Esophagus squamous epithelium (tissue), 4 donors: ENCODE measurements at regions not wholly inside any gene's neighbourhood (a gene's known extent, or its start where the extent isn't known, plus 50 kb on each side); places are given as distances from the start of the nearest gene placed in this dataset.

Experiments
- CTCF ChIP-seq, 6 experiments: fragments of 450-650 bp in 4 of 6; fragments of 200-600 bp in 2 of 6; sonication (generic) in 2 of 6; IDR thresholded peaks; one replicate each; pipeline ENCODE4 v1.5.1; 2016 to 2019; ENCODE audit warnings: antibody characterized with exemption in 6 of 6, mild to moderate bottlenecking in 4 of 6, moderate library complexity in 4 of 6
- POLR2A ChIP-seq, 4 donors: fragments of 450-650 bp; IDR thresholded peaks; one replicate each; pipeline ENCODE4 v1.6.1; 2017; ENCODE audit warnings: antibody characterized with exemption in 4 of 4, mild to moderate bottlenecking in 4 of 4, moderate library complexity in 3 of 4

GRCh38 chr2:59184276-59185020, 943.3 kb upstream of the FANCL start:
- TF ChIP-seq CTCF (IDR thresholded peaks at IDR 0.05) (no peak), POLR2A (IDR thresholded peaks at IDR 0.05) (no peak)
